GM23338 (cell line): ENCODE measurements at regions not wholly inside any gene's neighbourhood (a gene's known extent, or its start where the extent isn't known, plus 50 kb on each side); places are given as distances from the start of the nearest gene placed in this dataset.

Experiments
- EZH2 ChIP-seq: fragments of 200-600 bp; sonication (generic); IDR thresholded peaks from one replicate; pipeline ENCODE4 v1.8.0; 2017; ENCODE audit warnings: antibody characterized with exemption, mild to moderate bottlenecking, low read depth; ENCODE audit not compliant: unreplicated experiment
- STAT1 ChIP-seq: IDR thresholded peaks from one replicate; pipeline ENCODE4 v1.6.1; 2016; ENCODE audit warnings: antibody characterized with exemption; ENCODE audit not compliant: unreplicated experiment
- TF ChIP-seq, protein P1 (sequence below), 2 experiments: fragments of 200-600 bp in 1 of 2; sonication (generic) in 1 of 2; conservative IDR thresholded peaks; 2 replicates each; pipeline versions ENCODE4 v1.5.1 to v1.6.1; 2016 to 2017; ENCODE audit warnings: antibody characterized with exemption in 2 of 2, low read depth in 2 of 2, mild to moderate bottlenecking in 2 of 2, moderate library complexity in 1 of 2

DNA sequence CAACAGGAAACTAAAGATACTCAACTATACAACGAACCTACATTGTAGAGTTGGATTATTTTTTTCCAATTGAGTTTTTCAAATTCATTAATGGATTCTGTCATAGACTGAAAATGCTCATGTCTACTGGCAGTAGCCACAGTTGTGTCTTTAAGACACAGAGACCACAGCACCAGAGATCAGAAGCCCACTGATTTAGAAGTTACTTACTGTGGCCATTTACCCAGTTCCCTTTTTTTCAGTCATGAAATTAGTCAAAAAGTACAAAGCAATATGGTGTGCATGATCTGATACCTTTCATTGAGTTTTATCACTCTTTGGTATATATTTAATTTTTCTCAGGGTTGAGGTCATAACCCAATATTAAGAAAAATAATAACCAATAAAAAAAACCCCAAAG, 1640.2 kb upstream of the WWC1 start:
- no peak for TF ChIP-seq STAT1
- TF ChIP-seq, protein P1, sequence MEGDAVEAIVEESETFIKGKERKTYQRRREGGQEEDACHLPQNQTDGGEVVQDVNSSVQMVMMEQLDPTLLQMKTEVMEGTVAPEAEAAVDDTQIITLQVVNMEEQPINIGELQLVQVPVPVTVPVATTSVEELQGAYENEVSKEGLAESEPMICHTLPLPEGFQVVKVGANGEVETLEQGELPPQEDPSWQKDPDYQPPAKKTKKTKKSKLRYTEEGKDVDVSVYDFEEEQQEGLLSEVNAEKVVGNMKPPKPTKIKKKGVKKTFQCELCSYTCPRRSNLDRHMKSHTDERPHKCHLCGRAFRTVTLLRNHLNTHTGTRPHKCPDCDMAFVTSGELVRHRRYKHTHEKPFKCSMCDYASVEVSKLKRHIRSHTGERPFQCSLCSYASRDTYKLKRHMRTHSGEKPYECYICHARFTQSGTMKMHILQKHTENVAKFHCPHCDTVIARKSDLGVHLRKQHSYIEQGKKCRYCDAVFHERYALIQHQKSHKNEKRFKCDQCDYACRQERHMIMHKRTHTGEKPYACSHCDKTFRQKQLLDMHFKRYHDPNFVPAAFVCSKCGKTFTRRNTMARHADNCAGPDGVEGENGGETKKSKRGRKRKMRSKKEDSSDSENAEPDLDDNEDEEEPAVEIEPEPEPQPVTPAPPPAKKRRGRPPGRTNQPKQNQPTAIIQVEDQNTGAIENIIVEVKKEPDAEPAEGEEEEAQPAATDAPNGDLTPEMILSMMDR (conservative IDR thresholded peaks at IDR 0.05; ENCODE audit: low read depth in 2 of 2): no peak
- TF ChIP-seq EZH2: no peak
